B cell (primary cell): ENCODE measurements at regions not wholly inside any gene's neighbourhood (a gene's known extent, or its start where the extent isn't known, plus 50 kb on each side); places are given as distances from the start of the nearest gene placed in this dataset.

ENCODE experiments used
- ATAC-seq: fragments of 200-7000 bp; cut with Tn5 transposase; one replicate; pipeline ENCODE4 v1.10.0; 2021; ENCODE audit warnings: low read depth, mild to moderate bottlenecking, moderate number of reproducible peaks, moderate library complexity
- CTCF ChIA-PET: fragments of 350-600 bp; sonication (Branson Sonifier 250); formaldehyde crosslinking; loops from one replicate; lab custom pipeline; 2021; ENCODE audit warnings: antibody characterized with exemption, inconsistent platforms; lab: Charles Lee
- POLR2A ChIA-PET: fragments of 350-600 bp; sonication (Branson Sonifier 250); formaldehyde crosslinking; loops from one replicate; lab custom pipeline; 2021; ENCODE audit warnings: antibody characterized with exemption; lab: Charles Lee
- DNase-seq: peaks from one replicate; pipeline ENCODE4 v3.0.0; 2013
- H2AFZ ChIP-seq: 2 replicates; pipeline ENCODE4 v1.6.1; 2012; ENCODE audit warnings: mild to moderate bottlenecking, low read depth, low read length; ENCODE audit not compliant: insufficient read depth, poor library complexity, severe bottlenecking
- H3K27ac ChIP-seq, 2 donors: 1 replicate in 1 of 2; 2 replicates in 1 of 2; pipeline ENCODE4 v1.5.1; 2012 to 2013; ENCODE audit warnings: low read length in 2 of 2, mild to moderate bottlenecking in 2 of 2, moderate library complexity in 1 of 2
- H3K27me3 ChIP-seq, 4 experiments: fragments of 200-600 bp in 1 of 4; sonication (generic) in 1 of 4; replicated peaks in 1 of 4; 1 replicate in 2 of 4; 2 replicates in 2 of 4; pipeline versions ENCODE4 v1.6.1 to v1.7.0; 2013 to 2016; ENCODE audit warnings: low read length in 3 of 4, mild to moderate bottlenecking in 2 of 4, mixed read lengths in 1 of 4, moderate library complexity in 1 of 4; ENCODE audit not compliant: insufficient read depth in 4 of 4, control insufficient read depth in 3 of 4; ENCODE audit errors: control extremely low read depth in 1 of 4
- H3K36me3 ChIP-seq, 2 experiments: replicated peaks in 1 of 2; 1 replicate in 1 of 2; 2 replicates in 1 of 2; pipeline versions ENCODE4 v1.6.1 to v1.7.1; 2013; ENCODE audit warnings: low read length in 1 of 2; ENCODE audit not compliant: insufficient read depth in 2 of 2, control insufficient read depth in 1 of 2; ENCODE audit errors: control extremely low read depth in 1 of 2, extremely low read depth in 1 of 2
- H3K4me1 ChIP-seq, 2 donors: fragments of 200-600 bp in 1 of 2; sonication (generic) in 1 of 2; 1 replicate in 1 of 2; 2 replicates in 1 of 2; pipeline versions ENCODE4 v1.5.1 to v1.6.1; 2013 to 2017; ENCODE audit warnings: low read length in 2 of 2; ENCODE audit not compliant: control insufficient read depth in 2 of 2, insufficient read depth in 2 of 2
- H3K4me2 ChIP-seq: replicated peaks from 2 replicates; pipeline ENCODE3; 2012; ENCODE audit warnings: mild to moderate bottlenecking, low read depth, low read length; ENCODE audit not compliant: poor library complexity, severe bottlenecking
- H3K4me3 ChIP-seq, 5 experiments: fragments of 200-600 bp in 1 of 5; sonication (generic) in 1 of 5; 1 replicate in 3 of 5; 2 replicates in 2 of 5; pipeline versions ENCODE4 v1.5.1 to v1.7.0; 2011 to 2016; ENCODE audit warnings: low read length in 4 of 5, mild to moderate bottlenecking in 4 of 5, low read depth in 2 of 5, control low read depth in 1 of 5, moderate library complexity in 1 of 5; ENCODE audit not compliant: insufficient read depth in 1 of 5; ENCODE audit errors: control extremely low read depth in 1 of 5, extremely low read depth in 1 of 5
- H3K79me2 ChIP-seq: fragments of 200-600 bp; sonication (generic); one replicate; pipeline ENCODE4 v1.6.0; 2016; ENCODE audit warnings: low read length; ENCODE audit not compliant: control insufficient read depth, insufficient read depth
- H3K9ac ChIP-seq: fragments of 200-600 bp; sonication (generic); 2 replicates; pipeline ENCODE4 v1.6.1; 2017; ENCODE audit warnings: mild to moderate bottlenecking, low read length, moderate library complexity
- H3K9me3 ChIP-seq, 3 donors: one replicate each; pipeline versions ENCODE4 v1.6.1 to v1.7.1; 2013; ENCODE audit warnings: low read length in 2 of 3; ENCODE audit not compliant: control insufficient read depth in 2 of 3, insufficient read depth in 1 of 3; ENCODE audit errors: control extremely low read depth in 1 of 3
- H4K20me1 ChIP-seq: 2 replicates; pipeline ENCODE4 v1.6.0; 2012; ENCODE audit warnings: mild to moderate bottlenecking, low read length; ENCODE audit not compliant: insufficient read depth, control insufficient read depth, poor library complexity, severe bottlenecking
- H3K27ac Mint-ChIP-seq: one replicate; pipeline ENCODE4 v1.8.0; 2021; ENCODE audit warnings: mixed read lengths
- H3K27me3 Mint-ChIP-seq: one replicate; pipeline ENCODE4 v1.8.0; 2021; ENCODE audit warnings: mixed read lengths
- H3K4me1 Mint-ChIP-seq: one replicate; pipeline ENCODE4 v1.8.0; 2021; ENCODE audit warnings: mixed read lengths
- H3K4me3 Mint-ChIP-seq: one replicate; pipeline ENCODE4 v1.8.0; 2021; ENCODE audit warnings: mixed read lengths
- H3K9me3 Mint-ChIP-seq: one replicate; pipeline ENCODE4 v1.8.0; 2022; ENCODE audit warnings: mixed read lengths; ENCODE audit not compliant: insufficient read depth
- CTCF ChIP-seq: fragments of 200-600 bp; IDR thresholded peaks from one replicate; pipeline ENCODE4 v1.8.0; 2022; ENCODE audit warnings: antibody characterized with exemption, mild to moderate bottlenecking
- EZH2 ChIP-seq: IDR thresholded peaks from 2 replicates; pipeline ENCODE4 v1.6.1; 2012; ENCODE audit warnings: borderline replicate concordance, low read depth, mild to moderate bottlenecking, moderate library complexity, low read length; ENCODE audit not compliant: insufficient read depth, poor library complexity, severe bottlenecking
- WGBS: methylation state at CpG from one replicate; pipeline ENCODE4 v1.1.5; 2013; ENCODE audit warnings: missing lambda C conversion rate; ENCODE audit not compliant: insufficient coverage; 5-methylcytosine and 5-hydroxymethylcytosine counted together
- intact Hi-C: fragments of 100-400 bp; cut with micrococcal nuclease; formaldehyde crosslinking; loops from one replicate; pipeline ENCODE4 v1.10.0; 2022

- CTCF ChIA-PET, result no interaction called here
- Histone ChIP-seq H3K9me3 (peaks cover 0 to 5% (median 0%) of the 10 kb centered on the region in 3 donors), H4K20me1 (no peaks in the 10 kb centered on the region), H3K4me2 (no peak overlapping the region), H3K9ac (no peak overlapping the region), H3K36me3 (no peaks in the 10 kb centered on the region), H3K27me3 (no peaks in the 10 kb centered on the region), H3K27ac (no peak overlapping the region), H3K4me1 (no peaks in the 10 kb centered on the region), H3K4me3 (no peak overlapping the region), H2AFZ (no peak overlapping the region), H3K79me2 (no peaks in the 10 kb centered on the region)
- POLR2A ChIA-PET, result no interaction called here
- Mint-ChIP-seq H3K4me3 (no peak overlapping the region), H3K27me3 (peaks cover 23% of the 10 kb centered on the region), H3K4me1 (no peaks in the 10 kb centered on the region), H3K9me3 (peaks cover 5% of the 10 kb centered on the region), H3K27ac (no peak overlapping the region)
- intact Hi-C loops, result no loop called here
- 25% methylated on average over 2 of the region's 5 CpGs for WGBS
- ATAC-seq, result no peak
- no peak for TF ChIP-seq EZH2
- TF ChIP-seq CTCF, result no peak
- no peak for DNase-seq
Observed at GRCh38 chr10:23686722-23687121, 247.8 kb downstream of the OTUD1 start.

- intact Hi-C loops, result no loop called here
- no peaks in the 10 kb centered on the region for H4K20me1 ChIP-seq
- peaks cover 48% of the 10 kb centered on the region for H3K27me3 Mint-ChIP-seq
Observed at GRCh38 chr10:23692736-23693135, 253.9 kb downstream of the OTUD1 start.

More at GRCh38 chr10:23692736-23693135, 253.9 kb downstream of the OTUD1 start:
- ChIA-PET POLR2A (no interaction called here), CTCF (no interaction called here)
- H3K9me3 Mint-ChIP-seq, result no peaks in the 10 kb centered on the region
- no peak overlapping the region for H3K4me3 Mint-ChIP-seq
- Histone ChIP-seq H3K36me3 (no peaks in the 10 kb centered on the region), H3K4me3 (no peak overlapping the region), H3K9me3 (no peaks in the 10 kb centered on the region), H3K4me1 (peaks cover 0 to 9% of the 10 kb centered on the region in 2 donors), H2AFZ (no peak overlapping the region), H3K4me2 (no peak overlapping the region), H3K27me3 (peaks cover 0 to 39% (median 15%) of the 10 kb centered on the region in 4 experiments), H3K79me2 (no peaks in the 10 kb centered on the region), H3K9ac (no peak overlapping the region), H3K27ac (no peak overlapping the region)
- no peak for TF ChIP-seq EZH2
- TF ChIP-seq CTCF, result no peak
- H3K4me1 Mint-ChIP-seq, result peaks cover 5% of the 10 kb centered on the region
- WGBS, result 20% methylated on average over 1 of the region's 7 CpGs
- H3K27ac Mint-ChIP-seq, result no peak overlapping the region
- no peak for ATAC-seq
- DNase-seq, result no peak
